ENCODE measurements at regions not wholly inside any gene's neighbourhood (a gene's known extent, or its start where the extent isn't known, plus 50 kb on each side); places are given as distances from the start of the nearest gene placed in this dataset.

- TF ChIP-seq POLR2A (IDR thresholded peaks at IDR 0.05) = no peak
- no peak for TF ChIP-seq CTCF (IDR thresholded peaks at IDR 0.05)
These were observed 143.2 kb upstream of the SETBP1 start for GRCh38 chr18:44537526-44537925.
